Left renal pelvis (tissue), 4 donors: ENCODE measurements at regions not wholly inside any gene's neighbourhood (a gene's known extent, or its start where the extent isn't known, plus 50 kb on each side); places are given as distances from the start of the nearest gene placed in this dataset.

ENCODE experiments used
- DNase-seq, 4 donors: peaks; one replicate each; pipeline ENCODE4 v3.0.0-alpha.2; 2013; ENCODE audit warnings: low read depth in 4 of 4, low spot score in 3 of 4

GRCh38 chr17:33511670-33512069, 218.6 kb upstream of the ASIC2 start:
- no peak for DNase-seq

DNA sequence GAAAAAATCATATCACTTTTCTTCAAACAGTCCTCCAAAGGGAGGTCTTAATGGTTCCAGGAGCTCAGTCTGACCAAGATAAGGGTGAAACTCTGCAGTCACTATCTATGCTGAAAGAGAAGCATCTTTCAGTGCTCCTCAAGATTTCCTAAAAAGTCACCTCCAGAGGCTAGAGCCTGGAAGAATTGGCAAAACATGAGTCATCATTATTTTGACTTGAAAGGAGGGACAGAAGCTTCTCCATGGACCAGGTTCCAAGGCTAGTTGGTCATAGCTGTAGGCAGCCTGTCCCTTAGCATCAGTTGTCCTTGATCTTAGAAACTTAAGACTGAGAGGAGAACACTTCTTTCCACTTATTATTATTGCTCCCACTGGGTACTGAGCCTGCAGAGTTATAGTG, 219.0 kb upstream of the ASIC2 start:
- DNase-seq = no peak

DNA sequence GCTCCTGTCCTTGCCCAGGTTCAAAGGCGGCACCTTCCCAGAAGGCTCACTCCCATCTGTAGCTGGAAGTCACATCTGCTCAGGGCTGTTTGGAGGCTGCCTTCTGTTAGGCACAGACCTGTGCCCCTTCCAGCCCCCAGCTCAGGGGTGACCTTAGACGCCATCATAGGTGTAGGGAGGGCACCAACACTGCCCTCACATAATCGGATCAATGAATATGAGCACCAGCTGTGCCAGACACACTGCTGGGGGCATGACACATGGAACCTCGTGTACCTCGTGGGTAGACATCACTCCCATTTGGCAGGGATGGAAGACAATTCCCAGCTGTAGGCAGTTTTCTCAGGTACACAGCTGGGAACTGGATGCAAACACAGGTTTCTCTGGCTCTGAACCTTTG, 220.7 kb upstream of the ASIC2 start:
- DNase-seq = no peak

DNA sequence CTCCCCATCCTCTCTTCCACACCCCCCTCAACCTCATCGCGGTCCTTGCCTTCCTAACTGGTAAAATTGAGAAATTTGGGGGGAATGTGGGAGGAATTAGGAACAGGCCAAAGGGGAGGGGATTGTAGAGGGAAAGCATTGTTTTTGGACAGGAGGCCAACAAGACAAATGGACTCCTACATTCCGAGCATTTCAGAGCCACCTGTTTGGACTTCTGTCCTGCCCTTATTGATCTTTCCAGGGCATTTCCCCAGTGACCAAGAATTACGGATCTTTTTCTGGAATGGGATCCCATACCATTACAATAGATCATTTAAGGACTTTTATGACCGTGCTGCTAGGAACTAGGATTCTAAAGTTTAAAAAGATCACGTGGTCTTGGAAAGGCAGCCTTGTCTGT, 221.3 kb upstream of the ASIC2 start:
- DNase-seq = no peak

DNA sequence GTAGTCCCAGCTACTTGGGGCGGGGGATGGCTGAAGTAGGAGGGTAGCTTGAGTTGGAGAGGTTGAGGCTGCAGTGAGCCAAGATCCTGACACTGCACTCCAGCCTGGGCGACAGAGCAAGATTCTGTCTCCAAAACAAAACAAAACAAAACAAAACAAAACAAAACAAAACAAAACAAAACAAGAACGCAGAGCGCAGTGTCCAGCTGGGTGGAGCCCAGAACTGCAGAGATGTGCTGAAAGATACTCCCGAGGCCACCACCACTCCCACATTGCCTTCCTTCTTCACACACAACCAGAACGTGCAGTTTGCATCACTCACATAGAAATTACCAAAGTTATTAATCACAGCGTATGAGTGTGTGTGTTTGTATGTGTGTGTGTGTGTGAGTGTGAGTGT, 222.9 kb upstream of the ASIC2 start:
- no peak for DNase-seq

GRCh38 chr17:33516645-33517044, 223.6 kb upstream of the ASIC2 start:
- no peak for DNase-seq

- no peak for DNase-seq
Observed at GRCh38 chr17:33517746-33518145, 224.7 kb upstream of the ASIC2 start.

- DNase-seq = no peak
Observed at GRCh38 chr17:33519692-33520091, 226.6 kb upstream of the ASIC2 start.

DNA sequence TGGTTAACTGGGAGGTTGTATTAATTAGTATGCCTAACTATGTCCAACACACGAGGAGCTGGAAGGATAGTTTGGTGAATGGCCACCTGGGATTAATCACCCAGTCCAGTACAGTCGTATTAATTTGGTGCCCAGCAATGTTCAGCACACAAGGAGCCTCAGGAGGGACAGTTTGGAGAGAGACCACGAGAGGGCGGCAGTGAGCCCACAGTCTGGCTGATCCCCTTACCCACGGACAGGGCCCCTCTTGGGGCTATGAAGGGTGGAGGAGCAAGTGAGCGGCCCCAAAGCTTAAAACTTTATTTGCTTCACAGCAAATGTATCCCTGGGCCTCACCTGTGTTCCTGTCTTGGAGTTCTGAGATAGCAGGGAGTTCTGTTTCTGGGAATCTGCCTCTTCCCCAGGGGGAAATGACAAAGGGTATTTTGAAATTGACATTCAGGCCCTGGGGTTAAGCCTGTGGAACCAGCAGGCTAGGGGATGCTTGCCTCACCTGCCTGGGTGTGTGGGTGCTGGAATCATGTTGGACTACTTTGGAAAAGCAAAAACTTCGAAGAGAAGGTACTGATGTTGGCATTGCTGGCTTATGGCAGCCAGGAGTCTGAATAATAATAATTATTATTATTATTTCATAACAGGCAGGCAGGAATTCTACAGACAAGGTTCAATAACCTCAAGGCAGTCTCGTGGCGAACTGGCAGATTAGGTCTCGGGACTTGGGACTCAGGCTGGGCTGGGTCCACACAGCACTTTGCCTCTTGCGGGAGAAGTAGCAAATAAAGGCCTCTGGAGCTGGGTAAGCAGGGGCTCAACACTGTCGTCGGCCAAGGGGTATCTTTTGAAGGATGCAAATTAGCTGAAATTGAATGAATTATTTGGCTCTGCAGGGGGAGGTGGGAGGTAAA, 227.6 kb upstream of the ASIC2 start:
- peak in 3 of 4 donors; percentile 39 to 45 (median 41) for DNase-seq

DNA sequence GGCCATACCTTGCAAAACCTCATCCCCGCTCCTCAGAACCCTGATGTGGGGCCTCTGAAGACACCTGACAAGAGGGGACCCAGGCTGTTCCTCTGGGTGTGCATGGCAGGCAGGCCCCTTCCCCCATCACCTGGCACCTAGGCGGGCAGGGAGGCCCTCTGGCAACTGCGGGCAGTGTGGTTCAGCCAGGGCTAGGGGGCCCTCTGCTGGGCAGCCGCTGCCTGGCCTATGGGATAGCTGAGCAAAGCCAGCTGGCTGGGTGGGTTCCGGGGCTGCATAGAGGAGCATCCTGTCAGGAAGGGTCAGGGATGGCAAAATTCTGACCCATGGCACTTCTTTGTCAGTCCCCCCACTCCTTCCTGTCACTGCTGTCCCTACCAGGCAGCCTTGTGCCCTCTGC, 228.7 kb upstream of the ASIC2 start:
- no peak for DNase-seq

GRCh38 chr17:33522623-33523022, 229.5 kb upstream of the ASIC2 start:
- no peak for DNase-seq

DNA sequence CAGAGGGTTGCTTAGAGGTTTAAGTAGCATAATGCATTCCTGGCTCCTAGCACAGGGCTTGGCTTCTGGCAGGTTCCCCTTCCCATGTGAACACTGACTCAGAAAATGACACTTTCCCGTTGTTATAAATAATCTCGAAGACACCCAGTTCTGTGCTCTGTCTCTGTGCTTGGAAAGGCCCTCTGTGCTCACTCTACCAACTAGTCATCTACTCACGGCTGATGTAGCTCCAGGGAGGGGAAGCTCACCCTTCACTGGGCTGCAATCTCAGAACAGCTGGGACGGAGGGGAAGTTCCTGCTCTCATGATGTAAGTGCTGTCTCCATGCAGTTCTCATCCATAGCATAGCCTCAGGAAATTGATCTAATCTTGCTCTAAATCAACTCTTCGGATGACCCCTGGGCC, 230.5 kb upstream of the ASIC2 start:
- no peak for DNase-seq

GRCh38 chr17:33525186-33525585, 232.1 kb upstream of the ASIC2 start:
- no peak for DNase-seq

GRCh38 chr17:33526717-33527116, 233.6 kb upstream of the ASIC2 start:
- DNase-seq = no peak

- no peak for DNase-seq
Observed at GRCh38 chr17:33527290-33527689, 234.2 kb upstream of the ASIC2 start.

- no peak for DNase-seq
Observed at GRCh38 chr17:33528846-33529245, 235.8 kb upstream of the ASIC2 start.

GRCh38 chr17:33529816-33530215, 236.7 kb upstream of the ASIC2 start:
- DNase-seq = no peak

DNA sequence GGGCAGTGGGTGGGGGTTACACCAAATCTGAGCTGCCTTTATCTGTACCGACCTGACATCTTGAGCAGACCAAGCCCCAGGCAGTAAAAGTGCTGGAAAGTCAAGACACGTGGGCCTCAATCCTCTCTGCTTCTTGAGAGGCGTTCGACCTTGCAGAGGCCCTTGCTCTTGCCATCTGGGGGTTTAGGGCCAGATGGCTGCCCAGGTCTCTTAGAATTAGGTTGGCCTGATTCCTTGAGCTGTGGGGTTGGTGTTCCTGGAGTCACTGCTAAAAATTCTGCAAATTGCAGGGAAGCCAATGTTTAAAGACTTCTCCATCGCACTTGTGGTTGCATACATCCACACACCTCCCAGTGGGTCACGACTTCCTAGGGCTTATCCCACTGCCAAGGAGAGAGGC, 238.2 kb upstream of the ASIC2 start:
- no peak for DNase-seq

GRCh38 chr17:33534087-33534486, 241.0 kb upstream of the ASIC2 start:
- no peak for DNase-seq

DNA sequence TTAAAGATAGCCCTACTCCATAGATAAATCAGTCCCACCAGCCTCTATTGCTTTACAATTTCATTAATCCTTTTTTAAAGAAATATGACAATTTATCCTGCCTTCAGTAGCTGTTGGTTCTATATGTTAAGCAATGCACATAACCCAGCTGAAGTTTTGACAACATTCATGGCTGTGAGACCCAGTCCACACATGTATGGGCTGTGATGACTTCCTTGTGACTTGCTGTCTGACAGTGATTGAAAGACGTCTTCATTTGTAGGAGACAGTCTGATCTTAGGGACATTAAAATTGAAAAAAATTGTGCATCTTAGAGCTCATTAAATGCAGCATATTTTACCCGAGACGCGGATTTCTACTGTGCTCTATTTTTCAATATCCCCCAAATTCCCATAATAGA, 252.0 kb upstream of the ASIC2 start:
- DNase-seq = no peak

- no peak for DNase-seq
Observed at GRCh38 chr17:33550261-33550660, 257.2 kb upstream of the ASIC2 start.

DNA sequence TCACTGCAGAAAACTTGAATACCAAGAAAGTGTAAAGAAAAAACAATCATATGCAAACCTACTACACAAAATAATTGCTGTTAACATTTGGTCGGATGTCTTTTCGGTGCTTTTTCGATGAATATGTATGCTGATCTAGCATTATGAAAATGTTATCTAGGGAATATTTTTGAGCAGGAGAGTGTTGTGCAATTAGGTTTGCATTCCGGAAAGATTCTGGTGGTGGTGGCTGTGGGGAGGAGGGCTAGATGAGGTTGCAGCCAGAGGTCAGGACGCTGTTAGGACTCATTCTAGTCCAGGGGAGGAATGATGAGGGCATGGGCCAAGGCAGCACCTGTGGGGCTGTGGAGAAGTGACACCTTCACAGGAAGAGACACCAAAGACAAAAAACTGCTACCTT, 258.0 kb upstream of the ASIC2 start:
- DNase-seq = no peak

DNA sequence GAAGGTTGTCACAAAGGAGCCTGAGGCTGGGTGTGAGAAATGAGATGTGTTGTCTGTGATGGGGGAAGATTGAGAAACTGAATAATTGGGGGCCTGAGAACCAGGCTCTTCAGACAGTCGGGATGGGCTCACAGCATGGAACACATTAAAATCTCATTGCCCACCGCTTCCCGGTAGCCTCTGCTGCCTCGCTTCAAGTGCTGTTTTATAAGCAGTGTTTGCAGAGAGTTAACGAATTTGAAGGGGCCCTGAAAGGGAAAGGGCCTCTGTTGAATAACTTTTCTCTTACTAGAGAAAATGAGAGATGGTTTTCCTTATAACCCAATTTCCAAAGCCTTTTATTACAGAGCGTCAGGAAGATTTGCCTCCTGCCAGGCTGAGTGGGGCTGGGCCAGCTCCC, 258.8 kb upstream of the ASIC2 start:
- no peak for DNase-seq
